GM06990 (cell line): ENCODE measurements at regions not wholly inside any gene's neighbourhood (a gene's known extent, or its start where the extent isn't known, plus 50 kb on each side); places are given as distances from the start of the nearest gene placed in this dataset.

Source experiments
- DNase-seq: peaks from one replicate; pipeline ENCODE4 v3.0.0-alpha.2; 2011; ENCODE audit not compliant: insufficient read length; ENCODE audit errors: extremely low read depth
- H3K27me3 ChIP-seq: replicated peaks from 2 replicates; pipeline ENCODE4 v1.6.0; 2011; ENCODE audit warnings: low read length; ENCODE audit not compliant: control insufficient read depth, insufficient read depth
- H3K36me3 ChIP-seq: 2 replicates; pipeline ENCODE4 v1.5.1; 2011; ENCODE audit warnings: low read length; ENCODE audit not compliant: control insufficient read depth, insufficient read depth
- H3K4me3 ChIP-seq: replicated peaks from 2 replicates; pipeline ENCODE4 v1.5.1; 2011; ENCODE audit warnings: low read depth, mild to moderate bottlenecking, control low read depth, low read length
- CTCF ChIP-seq: IDR thresholded peaks from 2 replicates; pipeline ENCODE4 v1.5.1; 2011; ENCODE audit warnings: low read length, control low read depth, mild to moderate bottlenecking, inconsistent platforms; ENCODE audit not compliant: insufficient read depth, poor library complexity, severe bottlenecking

GRCh38 chr14:76264384-76264783 is 111.6 kb upstream of the ESRRB start:
- Histone ChIP-seq H3K36me3 (no peaks in the 10 kb centered on the region), H3K27me3 (no peaks in the 10 kb centered on the region)

GRCh38 chr14:76267322-76268046 is 108.5 kb upstream of the ESRRB start:
- Histone ChIP-seq H3K36me3 (no peaks in the 10 kb centered on the region), H3K4me3 (no peak overlapping the region; the same call in 1 of the 2 replicates), H3K27me3 (no peaks in the 10 kb centered on the region)
- DNase-seq, result peak; percentile 16
- TF ChIP-seq CTCF, result no peak

More at GRCh38 chr14:76264384-76264783, 111.6 kb upstream of the ESRRB start:
- H3K4me3 ChIP-seq, result no peak overlapping the region
- TF ChIP-seq CTCF, result no peak
- no peak for DNase-seq

- H3K4me3 ChIP-seq, result 0 out of 2 replicates have a peak overlapping the region, but pooled peaks have one; percentile 2
- no peak for DNase-seq
These were observed 107.9 kb upstream of the ESRRB start for GRCh38 chr14:76268047-76268431.

DNA sequence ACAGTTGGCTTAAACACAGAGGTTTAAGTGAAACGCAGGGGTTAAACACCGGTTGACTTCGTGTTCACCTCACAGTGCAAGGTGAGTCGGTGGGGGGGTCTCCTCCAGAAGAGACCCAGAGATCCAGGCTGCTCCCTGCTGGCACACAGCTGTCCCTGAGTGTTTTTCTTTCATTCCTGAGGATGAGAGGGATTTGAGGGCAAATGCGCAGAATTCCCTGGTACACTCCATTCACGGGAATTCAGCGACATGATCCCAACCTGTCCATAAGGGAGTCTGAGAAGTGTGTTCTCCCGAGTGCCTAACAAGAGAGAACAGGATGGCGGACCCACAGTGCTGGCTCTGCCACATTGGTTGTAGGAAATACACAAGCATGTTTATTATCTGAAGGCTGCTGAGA is 107.2 kb upstream of the ESRRB start:
- DNase-seq, result no peak
- no peaks in the 10 kb centered on the region for H3K36me3 ChIP-seq
- H3K27me3 ChIP-seq, result no peaks in the 10 kb centered on the region
- H3K4me3 ChIP-seq, result no peak overlapping the region
- no peak for TF ChIP-seq CTCF

More at GRCh38 chr14:76268047-76268431, 107.9 kb upstream of the ESRRB start:
- Histone ChIP-seq H3K36me3 (no peaks in the 10 kb centered on the region), H3K27me3 (no peaks in the 10 kb centered on the region)
- TF ChIP-seq CTCF, result no peak

DNA sequence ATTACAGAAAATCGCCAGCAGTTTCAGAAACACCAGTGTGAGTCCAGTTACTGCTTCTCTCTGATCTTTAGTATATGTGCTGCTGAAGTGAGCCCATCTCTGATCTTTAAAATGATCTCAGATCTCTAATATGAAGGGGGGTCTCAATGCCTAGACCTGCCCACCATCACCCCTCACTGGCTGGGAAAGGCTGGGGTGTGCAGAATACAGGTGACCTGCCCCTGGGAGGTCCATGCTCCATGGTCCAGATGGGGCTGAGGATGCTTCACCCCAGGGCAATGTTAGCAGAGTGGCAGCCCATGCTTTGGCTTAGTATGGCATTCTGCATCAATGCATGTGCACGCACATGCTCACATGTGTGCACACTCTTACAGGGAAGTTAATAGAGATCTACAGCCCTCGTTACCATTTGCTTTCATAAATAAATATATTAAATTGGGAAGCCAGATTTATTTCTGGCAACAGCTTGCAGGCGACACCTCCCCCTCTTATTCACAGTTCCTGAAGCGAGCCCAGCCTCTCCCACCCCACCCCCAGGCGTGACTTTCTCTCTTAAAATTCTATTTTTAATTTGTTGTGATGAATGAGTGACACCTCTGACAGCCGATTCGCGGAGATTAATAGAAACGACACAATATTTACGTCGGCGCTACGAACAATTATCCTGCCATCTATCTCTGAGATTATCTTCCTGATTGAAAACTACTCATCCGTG is 104.7 kb upstream of the ESRRB start:
- H3K27me3 ChIP-seq, result no peaks in the 10 kb centered on the region
- H3K4me3 ChIP-seq, result no peak overlapping the region
- H3K36me3 ChIP-seq, result no peaks in the 10 kb centered on the region
- no peak for DNase-seq
- no peak for TF ChIP-seq CTCF
